ENCODE measurements at regions not wholly inside any gene's neighbourhood (a gene's known extent, or its start where the extent isn't known, plus 50 kb on each side); places are given as distances from the start of the nearest gene placed in this dataset.

DNA sequence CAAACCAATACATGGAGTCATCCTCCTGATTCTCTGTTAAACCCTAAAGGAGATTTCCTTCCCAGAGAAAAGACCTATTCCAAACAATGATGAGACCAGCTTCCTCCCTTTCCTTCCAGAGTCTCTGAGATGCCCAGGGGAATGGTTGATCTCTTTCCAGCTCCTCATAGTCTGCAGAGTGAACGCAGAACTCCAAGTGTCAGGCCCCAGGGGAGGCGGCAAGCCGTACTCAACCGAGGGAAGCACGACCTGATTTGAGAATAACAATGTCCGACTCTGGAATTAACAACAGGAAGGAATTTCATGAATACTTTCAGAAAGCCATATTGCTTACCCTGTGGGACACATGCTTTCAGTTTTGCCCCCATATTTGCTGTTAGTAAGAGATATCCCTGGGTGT is 241.7 kb upstream of the GLI3 start:
- no peak for DNase-seq (ENCODE audit: low read depth)
- no peak overlapping the region for H3K4me3 ChIP-seq (ENCODE audit: low read depth, low read length)
- TF ChIP-seq, protein P1, sequence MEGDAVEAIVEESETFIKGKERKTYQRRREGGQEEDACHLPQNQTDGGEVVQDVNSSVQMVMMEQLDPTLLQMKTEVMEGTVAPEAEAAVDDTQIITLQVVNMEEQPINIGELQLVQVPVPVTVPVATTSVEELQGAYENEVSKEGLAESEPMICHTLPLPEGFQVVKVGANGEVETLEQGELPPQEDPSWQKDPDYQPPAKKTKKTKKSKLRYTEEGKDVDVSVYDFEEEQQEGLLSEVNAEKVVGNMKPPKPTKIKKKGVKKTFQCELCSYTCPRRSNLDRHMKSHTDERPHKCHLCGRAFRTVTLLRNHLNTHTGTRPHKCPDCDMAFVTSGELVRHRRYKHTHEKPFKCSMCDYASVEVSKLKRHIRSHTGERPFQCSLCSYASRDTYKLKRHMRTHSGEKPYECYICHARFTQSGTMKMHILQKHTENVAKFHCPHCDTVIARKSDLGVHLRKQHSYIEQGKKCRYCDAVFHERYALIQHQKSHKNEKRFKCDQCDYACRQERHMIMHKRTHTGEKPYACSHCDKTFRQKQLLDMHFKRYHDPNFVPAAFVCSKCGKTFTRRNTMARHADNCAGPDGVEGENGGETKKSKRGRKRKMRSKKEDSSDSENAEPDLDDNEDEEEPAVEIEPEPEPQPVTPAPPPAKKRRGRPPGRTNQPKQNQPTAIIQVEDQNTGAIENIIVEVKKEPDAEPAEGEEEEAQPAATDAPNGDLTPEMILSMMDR (conservative IDR thresholded peaks at IDR 0.05; ENCODE audit: low read depth, low read length): no peak

DNA sequence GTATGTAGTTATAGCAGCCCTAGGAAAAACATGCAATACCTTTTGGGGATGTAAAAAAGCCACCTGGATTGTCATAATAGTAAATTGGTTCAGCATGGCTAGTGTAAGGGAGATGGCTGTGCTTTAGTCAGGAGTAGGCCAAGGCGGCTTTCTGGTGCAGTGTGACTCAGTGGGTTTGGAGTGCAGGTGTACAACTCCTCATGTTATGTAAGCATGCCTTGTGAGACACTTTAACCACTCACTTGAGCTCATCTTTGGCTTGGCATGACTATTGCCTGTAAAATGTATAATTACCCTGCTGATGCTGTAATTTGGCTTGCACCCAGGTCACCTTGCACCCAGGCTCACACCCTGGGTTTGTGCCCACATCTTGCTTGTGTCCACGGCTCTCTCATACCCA is 239.2 kb upstream of the GLI3 start:
- no peak for DNase-seq (ENCODE audit: low read depth)
- no peak overlapping the region for H3K4me3 ChIP-seq (ENCODE audit: low read depth, low read length)
- TF ChIP-seq, protein P1 (conservative IDR thresholded peaks at IDR 0.05; ENCODE audit: low read depth, low read length): no peak

- H3K4me3 ChIP-seq (ENCODE audit: low read depth, low read length): no peak overlapping the region
- no peak for DNase-seq (ENCODE audit: low read depth)
- TF ChIP-seq, protein P1 (conservative IDR thresholded peaks at IDR 0.05; ENCODE audit: low read depth, low read length): no peak
Measured at GRCh38 chr7:42475082-42475481, 238.1 kb upstream of the GLI3 start.

GRCh38 chr7:42473099-42473498 is 236.1 kb upstream of the GLI3 start:
- no peak overlapping the region for H3K4me3 ChIP-seq (ENCODE audit: low read depth, low read length)
- TF ChIP-seq, protein P1 (conservative IDR thresholded peaks at IDR 0.05; ENCODE audit: low read depth, low read length): no peak
- no peak for DNase-seq (ENCODE audit: low read depth)

GRCh38 chr7:42471573-42472174 is 234.7 kb upstream of the GLI3 start:
- H3K4me3 ChIP-seq (ENCODE audit: low read depth, low read length): no peak overlapping the region
- no peak for DNase-seq (ENCODE audit: low read depth)
- TF ChIP-seq, protein P1 (conservative IDR thresholded peaks at IDR 0.05; ENCODE audit: low read depth, low read length): no peak

DNA sequence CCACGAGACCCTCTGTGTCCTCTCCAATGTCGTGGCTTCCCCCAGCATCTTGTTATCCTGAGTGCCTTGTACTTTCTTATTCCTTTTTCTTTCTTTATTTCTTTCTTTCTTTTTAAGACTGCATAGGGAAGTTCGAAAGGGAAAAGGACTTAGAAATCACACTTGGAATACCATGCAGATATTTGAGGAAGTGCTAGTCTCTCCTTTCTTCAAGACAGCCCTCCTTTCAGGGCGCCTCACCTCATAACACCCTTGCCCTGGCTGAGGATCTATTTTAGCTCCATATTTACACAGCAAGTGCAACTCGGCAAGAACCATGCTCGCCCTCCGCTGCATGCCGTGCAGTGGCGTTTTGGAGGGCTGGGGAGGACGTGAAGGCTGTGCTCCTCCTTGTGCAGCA is 232.3 kb upstream of the GLI3 start:
- TF ChIP-seq, protein P1 (conservative IDR thresholded peaks at IDR 0.05; ENCODE audit: low read depth, low read length): no peak
- no peak overlapping the region for H3K4me3 ChIP-seq (ENCODE audit: low read depth, low read length)

GRCh38 chr7:42468471-42468870 is 231.5 kb upstream of the GLI3 start:
- H3K4me3 ChIP-seq (ENCODE audit: low read depth, low read length): no peak overlapping the region
- TF ChIP-seq, protein P1 (conservative IDR thresholded peaks at IDR 0.05; ENCODE audit: low read depth, low read length): no peak
- no peak for DNase-seq (ENCODE audit: low read depth)

More for the DNA sequence above, 232.3 kb upstream of the GLI3 start:
- no peak for DNase-seq (ENCODE audit: low read depth)

Data from epithelial cell of proximal tubule (primary cell).